Natural killer cell (primary cell): ENCODE measurements at regions not wholly inside any gene's neighbourhood (a gene's known extent, or its start where the extent isn't known, plus 50 kb on each side); places are given as distances from the start of the nearest gene placed in this dataset.

ENCODE experiments used
- ATAC-seq, 3 donors: fragments of 150-1000 bp in 2 of 3; fragments of 200-7000 bp in 1 of 3; cut with Tn5 transposase; 1 replicate in 1 of 3; 2 replicates in 2 of 3; pipeline ENCODE4 v1.10.0; 2021; ENCODE audit warnings: mild to moderate bottlenecking in 2 of 3, moderate library complexity in 2 of 3
- DNase-seq, 2 donors: peaks; one replicate each; pipeline versions ENCODE4 v3.0.0 to v3.0.0-alpha.2; 2013 to 2021; ENCODE audit warnings: mixed read lengths in 1 of 2
- H3K27ac ChIP-seq: one replicate; pipeline ENCODE4 v1.5.1; 2013; ENCODE audit warnings: mild to moderate bottlenecking, low read length
- H3K27me3 ChIP-seq: one replicate; pipeline ENCODE4 v1.6.1; 2013; ENCODE audit warnings: low read length; ENCODE audit not compliant: control insufficient read depth, insufficient read depth
- H3K36me3 ChIP-seq: one replicate; pipeline ENCODE4 v1.6.1; 2013; ENCODE audit warnings: low read length; ENCODE audit not compliant: control insufficient read depth, insufficient read depth
- H3K4me1 ChIP-seq: one replicate; pipeline ENCODE4 v1.6.1; 2013; ENCODE audit warnings: low read length; ENCODE audit not compliant: control insufficient read depth, insufficient read depth
- H3K4me3 ChIP-seq: one replicate; pipeline ENCODE4 v1.5.1; 2013; ENCODE audit warnings: low read length
- H3K9me3 ChIP-seq: one replicate; pipeline ENCODE4 v1.6.1; 2013; ENCODE audit warnings: low read length; ENCODE audit not compliant: control insufficient read depth, insufficient read depth
- H3K27ac Mint-ChIP-seq, 2 donors: one replicate each; pipeline ENCODE4 v1.8.0; 2022; ENCODE audit warnings: mild to moderate bottlenecking in 2 of 2, mixed read lengths in 2 of 2, moderate library complexity in 1 of 2
- H3K27me3 Mint-ChIP-seq, 2 donors: one replicate each; pipeline ENCODE4 v1.8.0; 2022; ENCODE audit warnings: low read depth in 2 of 2, mixed read lengths in 2 of 2
- H3K36me3 Mint-ChIP-seq: one replicate; pipeline ENCODE4 v1.8.0; 2022; ENCODE audit warnings: mixed read lengths
- H3K4me1 Mint-ChIP-seq, 2 donors: one replicate each; pipeline ENCODE4 v1.8.0; 2022; ENCODE audit warnings: mixed read lengths in 2 of 2
- H3K4me3 Mint-ChIP-seq: one replicate; pipeline ENCODE4 v1.8.0; 2022; ENCODE audit warnings: mild to moderate bottlenecking, moderate library complexity, mixed read lengths
- H3K9me3 Mint-ChIP-seq, 2 donors: one replicate each; pipeline ENCODE4 v1.8.0; 2022; ENCODE audit warnings: mixed read lengths in 2 of 2
- CTCF ChIP-seq: fragments of 200-600 bp; IDR thresholded peaks from one replicate; pipeline ENCODE4 v1.8.0; 2022; ENCODE audit warnings: antibody characterized with exemption
- WGBS: methylation state at CpG from one replicate; pipeline ENCODE4 v1.1.7; 2013; ENCODE audit warnings: missing lambda C conversion rate; ENCODE audit not compliant: insufficient coverage; 5-methylcytosine and 5-hydroxymethylcytosine counted together
- intact Hi-C: fragments of 100-400 bp; cut with micrococcal nuclease; formaldehyde crosslinking; loops from one replicate; pipeline ENCODE4 v1.14.2; 2022

GRCh38 chr6:115216835-115217234 lies 843.9 kb downstream of the FRK start:
- no peak overlapping the region for H3K4me3 Mint-ChIP-seq

GRCh38 chr6:115214283-115214682 lies 846.4 kb downstream of the FRK start:
- TF ChIP-seq CTCF: no peak
- DNase-seq (no peak), ATAC-seq (no peak)
- intact Hi-C loops: no loop called here
- Mint-ChIP-seq H3K36me3 (peaks cover 22% of the 10 kb centered on the region), H3K9me3 (peaks cover 17 to 29% of the 10 kb centered on the region in 2 donors), H3K27me3 (no peaks in the 10 kb centered on the region), H3K27ac (no peak overlapping the region), H3K4me1 (no peaks in the 10 kb centered on the region), H3K4me3 (no peak overlapping the region)
- Histone ChIP-seq H3K36me3 (no peaks in the 10 kb centered on the region), H3K9me3 (no peaks in the 10 kb centered on the region), H3K27me3 (no peaks in the 10 kb centered on the region), H3K4me3 (no peak overlapping the region), H3K4me1 (no peaks in the 10 kb centered on the region), H3K27ac (no peak overlapping the region)
- 75% methylated on average over 1 of the region's 1 CpG for WGBS

More at GRCh38 chr6:115216835-115217234, 843.9 kb downstream of the FRK start:
- H3K27me3 Mint-ChIP-seq: no peaks in the 10 kb centered on the region
- peaks cover 10% of the 10 kb centered on the region for H3K36me3 Mint-ChIP-seq
- DNase-seq (no peak), ATAC-seq (no peak)
- Histone ChIP-seq H3K4me3 (no peak overlapping the region), H3K4me1 (no peaks in the 10 kb centered on the region), H3K27ac (no peak overlapping the region), H3K9me3 (no peaks in the 10 kb centered on the region), H3K36me3 (no peaks in the 10 kb centered on the region), H3K27me3 (no peaks in the 10 kb centered on the region)
- H3K27ac Mint-ChIP-seq: no peak overlapping the region
- no peaks in the 10 kb centered on the region for H3K4me1 Mint-ChIP-seq
- WGBS: 92% methylated on average over 3 of the region's 5 CpGs
- H3K9me3 Mint-ChIP-seq: peaks cover 14 to 29% of the 10 kb centered on the region in 2 donors
- intact Hi-C loops: no loop called here
- TF ChIP-seq CTCF: no peak

- WGBS: 83% methylated on average over 3 of the region's 4 CpGs
Measured at GRCh38 chr6:115203381-115203780, 857.3 kb downstream of the FRK start.

More at GRCh38 chr6:115203381-115203780, 857.3 kb downstream of the FRK start:
- intact Hi-C loops: no loop called here
- Mint-ChIP-seq H3K4me3 (no peak overlapping the region), H3K4me1 (no peaks in the 10 kb centered on the region), H3K9me3 (peaks cover 18 to 24% of the 10 kb centered on the region in 2 donors), H3K27ac (no peak overlapping the region), H3K27me3 (no peaks in the 10 kb centered on the region), H3K36me3 (peaks cover 7% of the 10 kb centered on the region)
- Histone ChIP-seq H3K27me3 (no peaks in the 10 kb centered on the region), H3K4me1 (no peaks in the 10 kb centered on the region), H3K27ac (no peak overlapping the region), H3K36me3 (no peaks in the 10 kb centered on the region), H3K4me3 (no peak overlapping the region), H3K9me3 (peaks cover 2% of the 10 kb centered on the region)
- ATAC-seq: no peak
- DNase-seq: no peak
- TF ChIP-seq CTCF: no peak
